Bronchial epithelial cell (primary cell): ENCODE measurements at regions not wholly inside any gene's neighbourhood (a gene's known extent, or its start where the extent isn't known, plus 50 kb on each side); places are given as distances from the start of the nearest gene placed in this dataset.

ENCODE experiments used
- DNase-seq: peaks from one replicate; pipeline ENCODE4 v3.0.0-alpha.2; 2010; ENCODE audit warnings: low read depth
- FAIRE-seq: peaks from 2 replicates; lab custom pipeline; 2011; peaks lifted over from hg19 to GRCh38; lab: Jason Lieb, UNC
- H3K27me3 ChIP-seq: 2 replicates; pipeline ENCODE4 v1.5.1; 2011; ENCODE audit warnings: low read length; ENCODE audit not compliant: control insufficient read depth, insufficient read depth
- H3K36me3 ChIP-seq: 2 replicates; pipeline ENCODE4 v1.5.1; 2011; ENCODE audit warnings: low read length; ENCODE audit not compliant: control insufficient read depth, insufficient read depth
- H3K4me3 ChIP-seq: 2 replicates; pipeline ENCODE4 v1.5.1; 2011; ENCODE audit warnings: mild to moderate bottlenecking, low read depth, low read length, control low read depth
- TF ChIP-seq, protein P1 (sequence below): IDR thresholded peaks from 2 replicates; pipeline ENCODE4 v1.5.1; 2011; ENCODE audit warnings: mild to moderate bottlenecking, moderate library complexity, low read length, control low read depth, inconsistent platforms; ENCODE audit not compliant: insufficient read depth, severe bottlenecking

DNA sequence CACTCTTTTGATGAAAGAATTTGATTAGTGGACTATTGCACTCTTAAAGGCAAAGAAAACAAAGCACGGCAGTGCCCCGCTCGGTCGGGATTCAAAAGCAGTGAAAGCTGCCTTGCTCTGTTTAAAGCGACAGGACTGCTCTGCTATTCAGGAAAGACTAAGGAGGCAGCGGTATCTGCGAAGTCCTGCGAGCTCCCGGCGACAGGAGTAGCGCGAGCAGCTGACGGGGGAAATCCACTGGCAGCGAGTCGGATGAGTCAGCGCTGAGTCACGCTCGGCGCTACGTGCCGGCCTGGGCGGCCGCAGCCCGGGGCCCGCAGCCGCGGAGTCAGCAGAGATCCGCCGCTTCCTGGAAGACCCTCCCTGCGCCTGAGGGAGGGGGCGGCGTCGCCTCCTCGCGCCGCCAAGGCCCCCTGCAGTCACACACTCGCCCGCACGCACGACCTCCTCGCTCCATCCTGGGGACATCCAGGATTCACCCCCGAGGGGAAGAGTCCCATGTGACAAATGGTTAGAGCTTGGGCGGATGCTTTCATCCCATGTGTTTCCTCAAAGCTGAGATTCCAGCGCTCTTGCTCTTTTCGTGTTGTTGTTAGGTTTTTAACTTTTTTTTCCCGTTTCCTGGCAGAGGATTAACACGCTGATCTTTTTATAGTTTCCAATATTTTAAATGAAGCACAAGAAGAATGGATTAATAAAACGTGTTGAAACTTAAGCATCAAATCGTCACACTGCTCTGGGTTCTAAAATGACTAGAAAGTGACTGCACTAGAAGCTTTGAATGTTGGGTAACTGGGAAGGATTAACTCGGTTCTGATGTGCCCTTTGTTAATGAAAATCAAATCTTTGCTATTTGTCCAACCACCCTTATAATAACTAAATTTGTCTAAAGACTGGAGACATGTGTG is 102.5 kb downstream of the ARRDC3 start:
- no peaks in the 10 kb centered on the region for H3K36me3 ChIP-seq
- FAIRE-seq: peak; percentile 66
- TF ChIP-seq, protein P1, sequence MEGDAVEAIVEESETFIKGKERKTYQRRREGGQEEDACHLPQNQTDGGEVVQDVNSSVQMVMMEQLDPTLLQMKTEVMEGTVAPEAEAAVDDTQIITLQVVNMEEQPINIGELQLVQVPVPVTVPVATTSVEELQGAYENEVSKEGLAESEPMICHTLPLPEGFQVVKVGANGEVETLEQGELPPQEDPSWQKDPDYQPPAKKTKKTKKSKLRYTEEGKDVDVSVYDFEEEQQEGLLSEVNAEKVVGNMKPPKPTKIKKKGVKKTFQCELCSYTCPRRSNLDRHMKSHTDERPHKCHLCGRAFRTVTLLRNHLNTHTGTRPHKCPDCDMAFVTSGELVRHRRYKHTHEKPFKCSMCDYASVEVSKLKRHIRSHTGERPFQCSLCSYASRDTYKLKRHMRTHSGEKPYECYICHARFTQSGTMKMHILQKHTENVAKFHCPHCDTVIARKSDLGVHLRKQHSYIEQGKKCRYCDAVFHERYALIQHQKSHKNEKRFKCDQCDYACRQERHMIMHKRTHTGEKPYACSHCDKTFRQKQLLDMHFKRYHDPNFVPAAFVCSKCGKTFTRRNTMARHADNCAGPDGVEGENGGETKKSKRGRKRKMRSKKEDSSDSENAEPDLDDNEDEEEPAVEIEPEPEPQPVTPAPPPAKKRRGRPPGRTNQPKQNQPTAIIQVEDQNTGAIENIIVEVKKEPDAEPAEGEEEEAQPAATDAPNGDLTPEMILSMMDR: no peak
- DNase-seq: peak; percentile 93
- H3K4me3 ChIP-seq: peak overlapping the region; percentile 39
- H3K27me3 ChIP-seq: no peaks in the 10 kb centered on the region

DNA sequence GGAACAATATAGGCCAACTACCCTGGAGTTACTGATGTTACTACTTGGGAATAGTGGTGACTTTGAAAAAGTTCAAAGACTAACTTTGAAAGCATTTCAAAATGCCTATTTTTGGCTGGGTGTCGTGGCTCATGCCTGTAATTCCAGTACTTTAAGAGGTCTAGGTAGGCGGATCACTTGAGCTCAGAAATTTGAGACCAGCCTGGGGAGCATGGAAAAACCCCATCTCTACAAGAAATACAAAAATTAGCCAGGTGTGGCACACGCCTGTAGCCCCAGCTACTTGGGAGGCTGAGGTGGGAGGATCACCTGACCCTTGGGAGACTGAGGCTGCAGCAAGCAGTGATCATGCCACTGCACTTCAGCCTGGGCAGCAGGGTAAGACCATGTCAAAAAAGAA is 105.3 kb downstream of the ARRDC3 start:
- TF ChIP-seq, protein P1: no peak
- Histone ChIP-seq H3K27me3 (no peaks in the 10 kb centered on the region), H3K4me3 (no peak overlapping the region), H3K36me3 (no peaks in the 10 kb centered on the region)
- DNase-seq (no peak), FAIRE-seq (no peak)

- Histone ChIP-seq H3K27me3 (no peaks in the 10 kb centered on the region), H3K4me3 (no peak overlapping the region), H3K36me3 (no peaks in the 10 kb centered on the region)
- no peak for FAIRE-seq
- TF ChIP-seq, protein P1: no peak
- no peak for DNase-seq
These were observed 106.0 kb downstream of the ARRDC3 start for GRCh38 chr5:91277093-91277626.

DNA sequence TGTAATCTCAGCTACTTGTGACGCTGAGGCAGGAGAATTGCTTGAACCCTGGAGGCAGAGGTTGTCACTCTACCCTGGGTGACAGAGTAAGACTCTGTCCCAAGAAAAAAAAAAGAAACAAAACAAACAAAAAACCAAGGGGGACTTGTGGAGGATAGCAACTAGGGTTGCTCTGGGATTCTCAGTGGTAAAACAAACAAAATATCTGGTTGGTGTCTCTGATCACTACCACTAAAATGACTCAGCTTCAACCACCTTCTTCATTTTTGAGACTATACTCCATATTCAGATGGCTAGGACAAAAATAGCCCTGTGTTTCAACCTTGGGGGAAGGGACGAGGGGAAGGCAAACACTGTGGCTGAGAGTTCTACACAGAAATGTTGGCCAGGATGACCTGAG is 110.3 kb downstream of the ARRDC3 start:
- FAIRE-seq (no peak), DNase-seq (no peak)
- no peaks in the 10 kb centered on the region for H3K36me3 ChIP-seq
- H3K27me3 ChIP-seq: no peaks in the 10 kb centered on the region
- TF ChIP-seq, protein P1: no peak
- no peak overlapping the region for H3K4me3 ChIP-seq

DNA sequence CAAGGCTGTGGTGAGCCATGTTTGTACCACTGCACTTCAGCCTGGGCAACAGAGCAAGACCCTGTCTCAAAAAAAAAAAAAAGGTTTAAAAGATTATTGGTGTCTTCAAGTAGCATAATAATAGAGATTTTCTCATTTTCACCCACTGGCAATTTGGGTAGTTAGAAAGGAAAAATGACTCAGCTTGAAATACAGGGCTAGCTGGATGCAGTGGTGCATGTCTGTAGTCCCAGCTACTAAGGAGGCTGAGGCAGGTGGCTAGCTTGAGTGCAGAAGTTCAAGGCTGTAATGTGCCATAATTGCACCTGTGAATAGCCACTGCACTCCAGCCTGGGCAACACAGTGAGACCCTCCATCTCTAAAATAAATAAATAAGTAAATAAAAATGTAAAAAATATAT is 111.1 kb downstream of the ARRDC3 start:
- TF ChIP-seq, protein P1: no peak
- Histone ChIP-seq H3K4me3 (no peak overlapping the region), H3K36me3 (no peaks in the 10 kb centered on the region), H3K27me3 (no peaks in the 10 kb centered on the region)
- DNase-seq (no peak), FAIRE-seq (no peak)
